Hepatocyte (in vitro differentiated cells): ENCODE measurements at regions not wholly inside any gene's neighbourhood (a gene's known extent, or its start where the extent isn't known, plus 50 kb on each side); places are given as distances from the start of the nearest gene placed in this dataset.

ENCODE experiments used
- EZH2 ChIP-seq: fragments of 200-600 bp; sonication (generic); IDR thresholded peaks from 2 replicates; pipeline ENCODE4 v1.6.1; 2016; ENCODE audit warnings: antibody characterized with exemption, mild to moderate bottlenecking, borderline replicate concordance
- EZH2phosphoT487 ChIP-seq: fragments of 200-600 bp; sonication (generic); IDR thresholded peaks from one replicate; pipeline ENCODE4 v1.6.1; 2018; ENCODE audit warnings: antibody characterized with exemption, mild to moderate bottlenecking, low read depth, moderate library complexity; ENCODE audit not compliant: unreplicated experiment, severe bottlenecking
- TF ChIP-seq, protein P1 (sequence below): fragments of 200-600 bp; sonication (generic); IDR thresholded peaks from 2 replicates; pipeline ENCODE4 v1.5.1; 2016; ENCODE audit warnings: antibody characterized with exemption, mild to moderate bottlenecking; ENCODE audit not compliant: poor library complexity

DNA sequence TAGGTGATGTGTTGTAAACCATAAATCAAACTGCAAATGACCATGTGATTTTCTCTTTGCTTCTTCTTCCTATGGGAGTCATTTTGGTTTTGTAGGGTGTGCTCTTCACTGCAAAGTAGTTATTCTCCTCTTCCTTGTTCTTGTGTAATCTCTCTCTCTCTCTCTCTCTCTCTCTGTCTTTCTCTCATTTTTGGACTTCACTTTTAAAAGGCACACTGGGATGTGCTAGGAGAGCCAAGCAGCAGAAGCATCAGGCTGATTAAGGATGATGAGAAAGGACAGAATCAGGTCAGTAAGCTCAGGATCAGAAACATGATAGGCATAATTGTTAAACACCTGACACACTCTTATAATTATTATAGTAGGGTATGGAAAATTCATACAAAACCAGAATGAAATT, 505.3 kb upstream of the ZNF608 start:
- TF ChIP-seq, protein P1, sequence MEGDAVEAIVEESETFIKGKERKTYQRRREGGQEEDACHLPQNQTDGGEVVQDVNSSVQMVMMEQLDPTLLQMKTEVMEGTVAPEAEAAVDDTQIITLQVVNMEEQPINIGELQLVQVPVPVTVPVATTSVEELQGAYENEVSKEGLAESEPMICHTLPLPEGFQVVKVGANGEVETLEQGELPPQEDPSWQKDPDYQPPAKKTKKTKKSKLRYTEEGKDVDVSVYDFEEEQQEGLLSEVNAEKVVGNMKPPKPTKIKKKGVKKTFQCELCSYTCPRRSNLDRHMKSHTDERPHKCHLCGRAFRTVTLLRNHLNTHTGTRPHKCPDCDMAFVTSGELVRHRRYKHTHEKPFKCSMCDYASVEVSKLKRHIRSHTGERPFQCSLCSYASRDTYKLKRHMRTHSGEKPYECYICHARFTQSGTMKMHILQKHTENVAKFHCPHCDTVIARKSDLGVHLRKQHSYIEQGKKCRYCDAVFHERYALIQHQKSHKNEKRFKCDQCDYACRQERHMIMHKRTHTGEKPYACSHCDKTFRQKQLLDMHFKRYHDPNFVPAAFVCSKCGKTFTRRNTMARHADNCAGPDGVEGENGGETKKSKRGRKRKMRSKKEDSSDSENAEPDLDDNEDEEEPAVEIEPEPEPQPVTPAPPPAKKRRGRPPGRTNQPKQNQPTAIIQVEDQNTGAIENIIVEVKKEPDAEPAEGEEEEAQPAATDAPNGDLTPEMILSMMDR, result no peak
- TF ChIP-seq EZH2 (no peak), EZH2phosphoT487 (no peak)
